SU-DHL-6 (cell line): ENCODE measurements at regions not wholly inside any gene's neighbourhood (a gene's known extent, or its start where the extent isn't known, plus 50 kb on each side); places are given as distances from the start of the nearest gene placed in this dataset.

Experiments used
- H2AFZ ChIP-seq: fragments of 200-600 bp; sonication (generic); 2 replicates; pipeline ENCODE4 v1.6.1; 2014; ENCODE audit warnings: low read depth, mild to moderate bottlenecking, moderate library complexity, mixed read lengths, antibody characterized with exemption, low read length; ENCODE audit not compliant: severe bottlenecking
- H3F3A ChIP-seq: fragments of 200-600 bp; shearing (Covaris generic); 2 replicates; pipeline ENCODE4 v1.6.0; 2016; ENCODE audit warnings: antibody characterized with exemption, mild to moderate bottlenecking; ENCODE audit not compliant: insufficient read depth
- H3K27ac ChIP-seq: fragments of 200-600 bp; sonication (generic); 2 replicates; pipeline ENCODE4 v1.5.1; 2016; ENCODE audit warnings: low read depth, mild to moderate bottlenecking, low read length, moderate library complexity, mixed read lengths
- H3K27me3 ChIP-seq: fragments of 200-600 bp; sonication (generic), shearing (Covaris generic); 2 replicates; pipeline ENCODE4 v1.6.0; 2014; ENCODE audit warnings: mild to moderate bottlenecking, low read length
- H3K36me3 ChIP-seq: fragments of 200-600 bp; sonication (generic); 2 replicates; pipeline ENCODE4 v1.6.1; 2014; ENCODE audit warnings: mild to moderate bottlenecking, low read length, mixed read lengths
- H3K4me2 ChIP-seq: fragments of 300-600, 200-600 bp; shearing (Covaris generic), sonication (generic); 2 replicates; pipeline ENCODE4 v1.6.0; 2014; ENCODE audit warnings: low read length, low read depth, mild to moderate bottlenecking; ENCODE audit not compliant: poor library complexity, severe bottlenecking
- H3K4me3 ChIP-seq: fragments of 200-600 bp; sonication (generic); 2 replicates; pipeline ENCODE4 v1.5.1; 2014; ENCODE audit warnings: antibody characterized with exemption, low read length, mild to moderate bottlenecking, mixed read lengths; ENCODE audit not compliant: insufficient read depth, poor library complexity, severe bottlenecking
- H3K79me2 ChIP-seq: fragments of 200-600 bp; sonication (generic); 2 replicates; pipeline ENCODE4 v1.6.1; 2014; ENCODE audit warnings: mild to moderate bottlenecking, low read length, moderate library complexity; ENCODE audit not compliant: insufficient read depth
- H3K9ac ChIP-seq: fragments of 200-600 bp; sonication (generic); 2 replicates; pipeline ENCODE4 v1.7.0; 2014; ENCODE audit warnings: mild to moderate bottlenecking, low read length
- H3K9me2 ChIP-seq: fragments of 200-600 bp; sonication (generic); replicated peaks from 2 replicates; pipeline ENCODE4 v1.6.1; 2014; ENCODE audit warnings: low read length; ENCODE audit not compliant: insufficient read depth
- H3K9me3 ChIP-seq: fragments of 200-600 bp; sonication (generic); 2 replicates; pipeline ENCODE4 v1.6.1; 2014; ENCODE audit warnings: low read length, mixed read lengths; ENCODE audit not compliant: insufficient read depth
- H4K20me1 ChIP-seq: fragments of 200-600 bp; sonication (generic); 2 replicates; pipeline ENCODE4 v1.6.1; 2014; ENCODE audit warnings: low read depth, mild to moderate bottlenecking, antibody characterized with exemption, low read length, moderate library complexity, mixed read lengths
- CTCF ChIP-seq: fragments of 200-600 bp; sonication (generic); IDR thresholded peaks from one replicate; pipeline ENCODE4 v1.5.1; 2017; ENCODE audit warnings: antibody characterized with exemption, mild to moderate bottlenecking, low read length, moderate library complexity; ENCODE audit not compliant: insufficient read depth, poor library complexity, severe bottlenecking
- EZH2phosphoT487 ChIP-seq: fragments of 200-600 bp; sonication (generic), shearing (Covaris generic); conservative IDR thresholded peaks from 2 replicates; pipeline ENCODE4 v1.6.1; 2018; ENCODE audit warnings: mild to moderate bottlenecking, antibody characterized with exemption, low read length, moderate library complexity, mixed read lengths

- H3F3A ChIP-seq, result no peaks in the 10 kb centered on the region
- H3K79me2 ChIP-seq, result no peaks in the 10 kb centered on the region
- TF ChIP-seq EZH2phosphoT487 (no peak), CTCF (no peak)
- no peaks in the 10 kb centered on the region for H3K9me2 ChIP-seq
- no peak overlapping the region for H3K4me2 ChIP-seq
- no peaks in the 10 kb centered on the region for H3K9me3 ChIP-seq
- H4K20me1 ChIP-seq, result no peaks in the 10 kb centered on the region
- H3K4me3 ChIP-seq, result no peak overlapping the region
- no peaks in the 10 kb centered on the region for H3K27me3 ChIP-seq
- H3K36me3 ChIP-seq, result no peaks in the 10 kb centered on the region
- H3K27ac ChIP-seq, result no peak overlapping the region
- H3K9ac ChIP-seq, result no peak overlapping the region
- no peak overlapping the region for H2AFZ ChIP-seq
Measured at GRCh38 chr11:87849216-87849615, 326.0 kb downstream of the RAB38 start.

GRCh38 chr11:87840786-87841185 is 334.5 kb downstream of the RAB38 start:
- Histone ChIP-seq H3K9me2 (no peaks in the 10 kb centered on the region), H3K9ac (no peak overlapping the region), H3K79me2 (no peaks in the 10 kb centered on the region), H3F3A (no peaks in the 10 kb centered on the region), H3K27me3 (no peaks in the 10 kb centered on the region), H3K36me3 (no peaks in the 10 kb centered on the region), H3K4me3 (no peak overlapping the region), H3K27ac (no peak overlapping the region), H4K20me1 (no peaks in the 10 kb centered on the region), H2AFZ (no peak overlapping the region), H3K9me3 (no peaks in the 10 kb centered on the region), H3K4me2 (no peak overlapping the region)
- TF ChIP-seq CTCF, result no peak
- TF ChIP-seq EZH2phosphoT487, result no peak

- H3K79me2 ChIP-seq, result no peaks in the 10 kb centered on the region
- no peaks in the 10 kb centered on the region for H3F3A ChIP-seq
- no peaks in the 10 kb centered on the region for H3K27me3 ChIP-seq
- H3K36me3 ChIP-seq, result no peaks in the 10 kb centered on the region
- TF ChIP-seq EZH2phosphoT487 (no peak), CTCF (no peak)
- H4K20me1 ChIP-seq, result no peaks in the 10 kb centered on the region
- no peak overlapping the region for H3K4me2 ChIP-seq
- no peak overlapping the region for H3K9ac ChIP-seq
- no peak overlapping the region for H2AFZ ChIP-seq
- H3K9me2 ChIP-seq, result no peaks in the 10 kb centered on the region
- H3K9me3 ChIP-seq, result no peaks in the 10 kb centered on the region
- no peak overlapping the region for H3K4me3 ChIP-seq
- H3K27ac ChIP-seq, result no peak overlapping the region
Measured at GRCh38 chr11:87832211-87832610, 343.0 kb downstream of the RAB38 start.

- Histone ChIP-seq H3F3A (no peaks in the 10 kb centered on the region), H2AFZ (no peak overlapping the region), H3K4me2 (no peak overlapping the region), H3K79me2 (no peaks in the 10 kb centered on the region), H3K4me3 (no peak overlapping the region), H3K9me2 (no peaks in the 10 kb centered on the region), H3K27me3 (no peaks in the 10 kb centered on the region), H4K20me1 (no peaks in the 10 kb centered on the region), H3K27ac (no peak overlapping the region), H3K9ac (no peak overlapping the region), H3K36me3 (no peaks in the 10 kb centered on the region), H3K9me3 (no peaks in the 10 kb centered on the region)
- TF ChIP-seq CTCF (no peak), EZH2phosphoT487 (no peak)
Measured at GRCh38 chr11:87820011-87820410, 355.2 kb downstream of the RAB38 start.
